ENCODE measurements at regions not wholly inside any gene's neighbourhood (a gene's known extent, or its start where the extent isn't known, plus 50 kb on each side); places are given as distances from the start of the nearest gene placed in this dataset.
"Not testable (repeated sequence)": the region's sequence is repeated elsewhere in the genome, so short reads cannot be mapped to it uniquely, and the experiment has no call there.

DNA sequence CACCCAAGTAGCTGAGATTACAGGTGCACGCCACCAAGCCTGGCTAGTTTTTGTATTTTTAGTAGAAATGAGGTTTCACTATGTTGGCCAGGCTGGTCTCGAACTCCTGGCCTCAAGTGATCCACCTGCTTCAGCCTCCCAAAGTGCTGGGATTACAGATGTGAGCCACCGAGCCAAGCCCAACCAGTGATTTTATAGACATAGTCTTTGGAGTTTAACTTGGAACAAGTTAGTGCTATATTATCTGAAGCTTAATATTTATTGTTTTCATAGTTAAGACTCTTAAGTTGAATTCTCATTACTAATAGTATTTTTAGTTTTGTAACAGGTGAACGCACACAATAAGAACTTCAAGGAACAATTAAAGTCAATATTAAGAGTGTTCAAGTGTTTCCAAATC lies 122.1 kb downstream of the SPAG6 start:
- Mint-ChIP-seq H3K4me1 (peaks cover 25% of the 10 kb centered on the region), H3K27me3 (ENCODE audit: low read depth) (peaks cover 23% of the 10 kb centered on the region)
- not testable (repeated sequence) for H3K27ac Mint-ChIP-seq; H3K36me3 Mint-ChIP-seq; H3K9me3 Mint-ChIP-seq; H3K4me3 Mint-ChIP-seq; DNase-seq (ENCODE audit: low spot score in 2 of 2, unreplicated experiment in 2 of 2)

GRCh38 chr10:22468570-22469320 lies 123.4 kb downstream of the SPAG6 start:
- no peak for DNase-seq (ENCODE audit: low spot score in 2 of 2, unreplicated experiment in 2 of 2)
- Mint-ChIP-seq H3K4me1 (peaks cover 19% of the 10 kb centered on the region), H3K4me3 (no peak overlapping the region), H3K36me3 (no peaks in the 10 kb centered on the region), H3K9me3 (no peaks in the 10 kb centered on the region), H3K27me3 (ENCODE audit: low read depth) (peaks cover 34% of the 10 kb centered on the region), H3K27ac (no peak overlapping the region)
- no peak for TF ChIP-seq CTCF (IDR thresholded peaks at IDR 0.05; ENCODE audit: unreplicated experiment)

- H3K4me3 Mint-ChIP-seq: no peak overlapping the region
- no peaks in the 10 kb centered on the region for H3K36me3 Mint-ChIP-seq
- H3K9me3 Mint-ChIP-seq: no peaks in the 10 kb centered on the region
- no peak for TF ChIP-seq CTCF (IDR thresholded peaks at IDR 0.05; ENCODE audit: unreplicated experiment)
- H3K4me1 Mint-ChIP-seq: peaks cover 14% of the 10 kb centered on the region
- DNase-seq (ENCODE audit: low spot score in 2 of 2, unreplicated experiment in 2 of 2): no peak
- H3K27me3 Mint-ChIP-seq (ENCODE audit: low read depth): peaks cover 76% of the 10 kb centered on the region
- H3K27ac Mint-ChIP-seq: no peak overlapping the region
Observed at GRCh38 chr10:22473044-22473443, 127.7 kb downstream of the SPAG6 start.

DNA sequence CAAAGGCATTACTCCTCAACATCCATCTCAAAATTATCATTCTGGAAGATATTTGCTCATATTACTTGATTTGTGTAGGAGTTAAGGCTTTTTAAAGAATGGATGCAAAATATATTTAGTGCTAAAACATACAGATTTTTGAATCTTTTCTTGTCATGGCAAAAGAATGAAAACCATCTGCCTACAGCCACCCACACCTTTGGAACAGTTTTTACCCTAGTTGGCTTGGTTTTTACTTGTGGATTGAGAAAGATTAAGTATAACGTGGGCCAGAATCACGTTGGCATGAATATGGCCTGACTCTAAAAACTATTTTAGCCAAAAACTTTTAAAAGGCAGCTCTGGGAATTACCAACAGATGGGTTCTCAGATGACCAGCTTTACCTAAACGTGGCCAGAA lies 128.2 kb downstream of the SPAG6 start:
- Mint-ChIP-seq H3K27ac (no peak overlapping the region), H3K4me1 (peaks cover 17% of the 10 kb centered on the region), H3K27me3 (ENCODE audit: low read depth) (peaks cover 80% of the 10 kb centered on the region), H3K9me3 (no peaks in the 10 kb centered on the region), H3K4me3 (no peak overlapping the region), H3K36me3 (no peaks in the 10 kb centered on the region)
- no peak for DNase-seq (ENCODE audit: low spot score in 2 of 2, unreplicated experiment in 2 of 2)
- no peak for TF ChIP-seq CTCF (IDR thresholded peaks at IDR 0.05; ENCODE audit: unreplicated experiment)

DNA sequence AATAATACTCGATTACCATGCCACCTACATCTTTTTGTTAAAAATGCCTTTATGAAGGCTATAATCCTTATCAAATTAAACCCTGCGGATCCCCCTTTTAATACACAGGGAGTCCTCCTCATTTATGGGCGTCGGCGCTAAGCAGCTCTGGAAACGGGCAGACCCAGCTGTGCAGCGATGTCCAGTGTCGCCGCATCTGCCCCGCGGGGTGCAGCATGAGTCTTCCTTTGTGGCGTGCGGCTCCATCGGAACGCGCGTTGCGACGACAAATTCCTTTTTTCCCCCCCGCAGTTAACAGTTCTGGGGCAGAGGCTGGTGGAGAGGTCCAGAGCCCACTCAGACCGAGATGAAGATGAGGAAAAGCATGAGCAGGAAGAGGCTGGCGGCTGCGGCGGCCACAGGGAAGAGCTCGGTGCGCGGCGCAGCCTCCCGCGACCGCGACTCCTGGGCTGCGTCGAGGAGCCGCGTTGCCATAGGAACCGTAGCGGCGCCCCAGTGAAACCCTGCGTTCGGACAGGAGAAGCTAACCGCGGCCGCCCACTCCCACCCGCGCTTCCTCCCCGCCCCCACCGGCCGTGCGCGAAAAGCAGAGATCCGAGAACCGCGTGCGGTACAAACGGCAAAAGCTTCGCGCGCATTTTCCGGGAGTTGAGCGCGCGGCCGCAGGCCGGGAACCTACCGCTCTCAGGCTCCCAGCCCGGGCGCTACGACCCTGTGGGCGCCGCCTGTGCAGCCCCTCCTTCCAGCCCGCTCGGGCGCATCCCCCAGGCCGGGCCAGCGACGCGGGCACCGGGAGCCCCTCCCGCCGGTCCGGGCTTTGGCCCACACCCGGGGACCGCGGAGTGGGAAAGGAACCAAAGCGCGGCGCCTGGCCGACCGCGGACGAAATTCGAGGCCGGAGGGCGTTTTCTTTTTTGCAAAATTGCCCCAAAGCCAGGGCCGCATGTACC lies 130.6 kb downstream of the SPAG6 start:
- Mint-ChIP-seq H3K27me3 (ENCODE audit: low read depth) (peaks cover 84% of the 10 kb centered on the region), H3K27ac (peak overlapping the region; percentile 76), H3K9me3 (no peaks in the 10 kb centered on the region), H3K4me1 (peaks cover 22% of the 10 kb centered on the region), H3K4me3 (peak overlapping the region; percentile 80), H3K36me3 (no peaks in the 10 kb centered on the region)
- no peak for TF ChIP-seq CTCF (IDR thresholded peaks at IDR 0.05; ENCODE audit: unreplicated experiment)
- peak in 1 of 2 experiments; percentile 55 for DNase-seq (ENCODE audit: low spot score in 2 of 2, unreplicated experiment in 2 of 2)
